GM23338 (cell line): ENCODE measurements at regions not wholly inside any gene's neighbourhood (a gene's known extent, or its start where the extent isn't known, plus 50 kb on each side); places are given as distances from the start of the nearest gene placed in this dataset.

ENCODE experiments used
- ATAC-seq: fragments of 200-7000 bp; cut with Tn5 transposase; 3 replicates; pipeline ENCODE4 v1.9.1; 2020
- DNase-seq: peaks from one replicate; pipeline ENCODE4 v3.0.0-alpha.2; 2015; ENCODE audit warnings: low spot score
- H2AFZ ChIP-seq: fragments of 200-600 bp; sonication (generic); 2 replicates; pipeline ENCODE4 v1.8.0; 2016; ENCODE audit warnings: antibody characterized with exemption, mild to moderate bottlenecking, moderate library complexity
- H3F3A ChIP-seq: fragments of 200-600 bp; sonication (generic); replicated peaks from 2 replicates; pipeline ENCODE4 v1.8.0; 2017; ENCODE audit warnings: antibody characterized with exemption, mixed run types, low read depth
- H3K27ac ChIP-seq: fragments of 200-600 bp; sonication (generic); 2 replicates; pipeline ENCODE4 v1.6.1; 2016; ENCODE audit warnings: low read depth
- H3K27me3 ChIP-seq: fragments of 200-600 bp; sonication (generic); 2 replicates; pipeline ENCODE4 v1.8.0; 2016; ENCODE audit warnings: mild to moderate bottlenecking, mixed run types, moderate library complexity; ENCODE audit not compliant: insufficient read depth
- H3K36me3 ChIP-seq: fragments of 200-600 bp; sonication (generic); 2 replicates; pipeline ENCODE4 v1.8.0; 2016; ENCODE audit warnings: mild to moderate bottlenecking; ENCODE audit not compliant: insufficient read depth
- H3K4me1 ChIP-seq: fragments of 200-600 bp; sonication (generic); 2 replicates; pipeline ENCODE4 v1.8.0; 2016; ENCODE audit warnings: mild to moderate bottlenecking, moderate library complexity; ENCODE audit not compliant: insufficient read depth
- H3K4me2 ChIP-seq: fragments of 200-600 bp; sonication (generic); 2 replicates; pipeline ENCODE4 v1.7.1; 2017; ENCODE audit warnings: mixed run types
- H3K4me3 ChIP-seq: fragments of 200-600 bp; sonication (generic); 2 replicates; pipeline ENCODE4 v1.6.1; 2016; ENCODE audit warnings: mixed run types
- H3K79me2 ChIP-seq: fragments of 200-600 bp; sonication (generic); replicated peaks from 2 replicates; pipeline ENCODE4 v1.8.0; 2017; ENCODE audit warnings: mild to moderate bottlenecking; ENCODE audit not compliant: insufficient read depth
- H3K9me2 ChIP-seq: fragments of 200-600 bp; sonication (generic); 2 replicates; pipeline ENCODE4 v1.8.0; 2017; ENCODE audit not compliant: insufficient read depth
- H4K20me1 ChIP-seq: fragments of 200-600 bp; sonication (generic); replicated peaks from 2 replicates; pipeline ENCODE4 v1.8.0; 2017; ENCODE audit warnings: mild to moderate bottlenecking; ENCODE audit not compliant: insufficient read depth
- H3K27ac Mint-ChIP-seq: 2 replicates; pipeline ENCODE4 v1.8.0; 2020; ENCODE audit warnings: inconsistent platforms, mild to moderate bottlenecking, moderate library complexity, mixed read lengths
- H3K27me3 Mint-ChIP-seq: 3 replicates; pipeline ENCODE4 v1.8.0; 2022; ENCODE audit warnings: low read depth, mild to moderate bottlenecking, moderate library complexity, mixed read lengths, inconsistent platforms; ENCODE audit not compliant: insufficient read depth, poor library complexity
- H3K36me3 Mint-ChIP-seq: 3 replicates; pipeline ENCODE4 v1.8.0; 2021; ENCODE audit warnings: low read depth, mild to moderate bottlenecking, inconsistent platforms, moderate library complexity, mixed read lengths
- H3K4me1 Mint-ChIP-seq: 3 replicates; pipeline ENCODE4 v1.8.0; 2020; ENCODE audit warnings: mild to moderate bottlenecking, inconsistent platforms, mixed read lengths
- H3K4me3 Mint-ChIP-seq: 3 replicates; pipeline ENCODE4 v1.8.0; 2021; ENCODE audit warnings: moderate library complexity, mild to moderate bottlenecking, inconsistent platforms, mixed read lengths
- H3K9me3 Mint-ChIP-seq: 3 replicates; pipeline ENCODE4 v1.8.0; 2020; ENCODE audit warnings: moderate library complexity, mild to moderate bottlenecking, inconsistent platforms, mixed read lengths
- CREB1 ChIP-seq: fragments of 250-450 bp; sonication (Bioruptor Pico); IDR thresholded peaks from 2 replicates; pipeline ENCODE4 v1.5.0; 2020; ENCODE audit warnings: low read depth, mild to moderate bottlenecking, moderate library complexity
- CTCF ChIP-seq, 2 experiments: fragments of 200-600 bp in 1 of 2; sonication (generic) in 1 of 2; conservative IDR thresholded peaks; 2 replicates each; pipeline versions ENCODE4 v1.5.1 to v1.6.1; 2016 to 2017; ENCODE audit warnings: antibody characterized with exemption in 2 of 2, low read depth in 2 of 2, mild to moderate bottlenecking in 2 of 2, moderate library complexity in 1 of 2
- ETS1 ChIP-seq: IDR thresholded peaks from 2 replicates; pipeline ENCODE4 v1.6.1; 2016; ENCODE audit warnings: antibody characterized with exemption
- EZH2 ChIP-seq: fragments of 200-600 bp; sonication (generic); IDR thresholded peaks from one replicate; pipeline ENCODE4 v1.8.0; 2017; ENCODE audit warnings: antibody characterized with exemption, mild to moderate bottlenecking, low read depth; ENCODE audit not compliant: unreplicated experiment
- EZH2phosphoT487 ChIP-seq: fragments of 200-600 bp; sonication (generic); IDR thresholded peaks from one replicate; pipeline ENCODE4 v1.8.1; 2018; ENCODE audit warnings: antibody characterized with exemption; ENCODE audit not compliant: unreplicated experiment
- JUNB ChIP-seq: IDR thresholded peaks from one replicate; pipeline ENCODE4 v1.6.1; 2016; ENCODE audit warnings: antibody characterized with exemption; ENCODE audit not compliant: unreplicated experiment
- NANOG ChIP-seq: IDR thresholded peaks from 2 replicates; pipeline ENCODE4 v1.6.1; 2016; ENCODE audit warnings: antibody characterized with exemption, borderline replicate concordance
- POLR2AphosphoS5 ChIP-seq: IDR thresholded peaks from 2 replicates; pipeline ENCODE4 v1.6.1; 2016; ENCODE audit warnings: antibody characterized with exemption, low read depth
- REST ChIP-seq: IDR thresholded peaks from one replicate; pipeline ENCODE4 v1.6.1; 2018; ENCODE audit warnings: antibody characterized with exemption; ENCODE audit not compliant: unreplicated experiment
- STAT1 ChIP-seq: IDR thresholded peaks from one replicate; pipeline ENCODE4 v1.6.1; 2016; ENCODE audit warnings: antibody characterized with exemption; ENCODE audit not compliant: unreplicated experiment
- ZNF114 ChIP-seq: fragments of 250-450 bp; sonication (Bioruptor Pico); IDR thresholded peaks from 2 replicates; pipeline ENCODE4 v1.5.0; 2020; ENCODE audit warnings: mild to moderate bottlenecking, moderate library complexity
- ZNF331 ChIP-seq: fragments of 250-450 bp; sonication (Bioruptor Pico); IDR thresholded peaks from 2 replicates; pipeline ENCODE4 v1.5.0; 2020; ENCODE audit warnings: low read depth, mild to moderate bottlenecking, moderate library complexity
- ZNF462 ChIP-seq: fragments of 250-450 bp; sonication (Bioruptor Pico); IDR thresholded peaks from 2 replicates; pipeline ENCODE4 v1.5.0; 2020; ENCODE audit warnings: mild to moderate bottlenecking, moderate library complexity

- H3K36me3 ChIP-seq, result no peaks in the 10 kb centered on the region
- no peak overlapping the region for H3K4me3 ChIP-seq
- Mint-ChIP-seq H3K27ac (no peak overlapping the region), H3K27me3 (peaks cover 9% of the 10 kb centered on the region), H3K9me3 (peaks cover 1% of the 10 kb centered on the region), H3K4me3 (no peak overlapping the region), H3K36me3 (peaks cover 1% of the 10 kb centered on the region), H3K4me1 (peaks cover 34% of the 10 kb centered on the region)
- H3K27ac ChIP-seq, result no peak overlapping the region
- H3K79me2 ChIP-seq, result peaks cover 10% of the 10 kb centered on the region
- ATAC-seq, result no peak
- DNase-seq, result no peak
- H4K20me1 ChIP-seq, result no peaks in the 10 kb centered on the region
- H3K4me2 ChIP-seq, result no peak overlapping the region
- TF ChIP-seq ZNF331 (CRISPR knock-in tag), result no peak
- TF ChIP-seq ZNF462 (CRISPR knock-in tag), result no peak
- no peak for TF ChIP-seq NANOG
- TF ChIP-seq EZH2phosphoT487, result no peak
- TF ChIP-seq JUNB, result no peak
- no peak for TF ChIP-seq CTCF (conservative IDR thresholded peaks at IDR 0.05; ENCODE audit: low read depth in 2 of 2)
- no peak for TF ChIP-seq ZNF114 (CRISPR knock-in tag)
- TF ChIP-seq EZH2, result no peak
- no peak for TF ChIP-seq CREB1 (CRISPR knock-in tag)
- TF ChIP-seq ETS1, result no peak
- TF ChIP-seq STAT1, result no peak
- no peak for TF ChIP-seq POLR2AphosphoS5
- TF ChIP-seq REST, result no peak
- no peaks in the 10 kb centered on the region for H3F3A ChIP-seq
- 0 out of 2 replicates have a peak, but pooled peaks cover 3% of the 10 kb centered on the region for H3K9me2 ChIP-seq
- H3K27me3 ChIP-seq, result peaks cover 10% of the 10 kb centered on the region
- peaks cover 27% of the 10 kb centered on the region for H3K4me1 ChIP-seq
- H2AFZ ChIP-seq, result no peak overlapping the region
Observed at GRCh38 chr7:131112431-131112830, 215.2 kb upstream of the MKLN1 start.
